OCI-M2 (cell line): ENCODE measurements at regions not wholly inside any gene's neighbourhood (a gene's known extent, or its start where the extent isn't known, plus 50 kb on each side); places are given as distances from the start of the nearest gene placed in this dataset.
"Not testable (repeated sequence)": the region's sequence is repeated elsewhere in the genome, so short reads cannot be mapped to it uniquely, and the experiment has no call there.

Experiments
- DNase-seq: peaks from one replicate; lab custom pipeline; 2025; ENCODE audit not compliant: unreplicated experiment; lab: John Stamatoyannopoulos, UW

- DNase-seq: no peak
These were observed 471.5 kb downstream of the EIPR1 start for GRCh38 chr2:2906091-2906490.

GRCh38 chr2:2904721-2905350, 472.8 kb downstream of the EIPR1 start:
- DNase-seq: no peak

- no peak for DNase-seq
These were observed 474.9 kb downstream of the EIPR1 start for GRCh38 chr2:2902547-2903281.

- no peak for DNase-seq
These were observed 476.0 kb downstream of the EIPR1 start for GRCh38 chr2:2901384-2902345.

- DNase-seq: no peak
These were observed 477.8 kb downstream of the EIPR1 start for GRCh38 chr2:2899826-2900225.

- DNase-seq: no peak
These were observed 478.9 kb downstream of the EIPR1 start for GRCh38 chr2:2898744-2899143.

- no peak for DNase-seq
These were observed 481.0 kb downstream of the EIPR1 start for GRCh38 chr2:2896643-2897042.

- no peak for DNase-seq
These were observed 481.6 kb downstream of the EIPR1 start for GRCh38 chr2:2896011-2896410.

- not testable (repeated sequence) for DNase-seq
These were observed 483.6 kb downstream of the EIPR1 start for GRCh38 chr2:2894011-2894410.

GRCh38 chr2:2892892-2893291, 484.7 kb downstream of the EIPR1 start:
- no peak for DNase-seq

- DNase-seq: no peak
These were observed 485.2 kb downstream of the EIPR1 start for GRCh38 chr2:2892378-2892777.

- DNase-seq: no peak
These were observed 486.7 kb downstream of the EIPR1 start for GRCh38 chr2:2890901-2891300.

- DNase-seq: no peak
These were observed 487.4 kb downstream of the EIPR1 start for GRCh38 chr2:2890246-2890645.

- DNase-seq: no peak
These were observed 488.0 kb downstream of the EIPR1 start for GRCh38 chr2:2889646-2890045.

GRCh38 chr2:2889141-2889540, 488.5 kb downstream of the EIPR1 start:
- DNase-seq: no peak

GRCh38 chr2:2887772-2888387, 489.7 kb downstream of the EIPR1 start:
- no peak for DNase-seq

- DNase-seq: no peak
These were observed 490.7 kb downstream of the EIPR1 start for GRCh38 chr2:2886922-2887321.

GRCh38 chr2:2881499-2881898, 496.1 kb downstream of the EIPR1 start:
- no peak for DNase-seq

- DNase-seq: no peak
These were observed 496.7 kb downstream of the EIPR1 start for GRCh38 chr2:2880938-2881337.

- DNase-seq: no peak
These were observed 497.8 kb downstream of the EIPR1 start for GRCh38 chr2:2879781-2880180.

- DNase-seq: no peak
These were observed 498.5 kb downstream of the EIPR1 start for GRCh38 chr2:2879071-2879470.
